ENCODE measurements at regions not wholly inside any gene's neighbourhood (a gene's known extent, or its start where the extent isn't known, plus 50 kb on each side); places are given as distances from the start of the nearest gene placed in this dataset.
"Not testable (repeated sequence)": the region's sequence is repeated elsewhere in the genome, so short reads cannot be mapped to it uniquely, and the experiment has no call there.

GRCh38 chr2:105567996-105568494 is 169.2 kb upstream of the FHL2 start:
- DNase-seq: no peak

- DNase-seq: no peak
Observed at GRCh38 chr2:105563000-105563719, 164.3 kb upstream of the FHL2 start.

- DNase-seq: no peak
Observed at GRCh38 chr2:105561401-105561800, 162.6 kb upstream of the FHL2 start.

- DNase-seq: no peak
Observed at GRCh38 chr2:105560157-105560556, 161.3 kb upstream of the FHL2 start.

- DNase-seq: peak; percentile 51
Observed at GRCh38 chr2:105557021-105557920, 158.4 kb upstream of the FHL2 start.

- no peak for DNase-seq
Observed at GRCh38 chr2:105556366-105556765, 157.5 kb upstream of the FHL2 start.

- no peak for DNase-seq
Observed at GRCh38 chr2:105554235-105554634, 155.4 kb upstream of the FHL2 start.

GRCh38 chr2:105553538-105554196 is 154.8 kb upstream of the FHL2 start:
- DNase-seq: no peak

- DNase-seq: no peak
Observed at GRCh38 chr2:105546628-105546974, 147.8 kb upstream of the FHL2 start.

- DNase-seq: peak; percentile 86
Observed at GRCh38 chr2:105545730-105546627, 147.1 kb upstream of the FHL2 start.

- no peak for DNase-seq
Observed at GRCh38 chr2:105544591-105545377, 145.9 kb upstream of the FHL2 start.

- DNase-seq: no peak
Observed at GRCh38 chr2:105541189-105542050, 142.6 kb upstream of the FHL2 start.

- no peak for DNase-seq
Observed at GRCh38 chr2:105540642-105541041, 141.8 kb upstream of the FHL2 start.

- no peak for DNase-seq
Observed at GRCh38 chr2:105539331-105539730, 140.5 kb upstream of the FHL2 start.

- no peak for DNase-seq
Observed at GRCh38 chr2:105538840-105539239, 140.0 kb upstream of the FHL2 start.

- DNase-seq: no peak
Observed at GRCh38 chr2:105537920-105538319, 139.1 kb upstream of the FHL2 start.

GRCh38 chr2:105537466-105537865 is 138.6 kb upstream of the FHL2 start:
- DNase-seq: no peak

GRCh38 chr2:105536175-105536574 is 137.3 kb upstream of the FHL2 start:
- DNase-seq: no peak

- not testable (repeated sequence) for DNase-seq
Observed at GRCh38 chr2:105529258-105529657, 130.4 kb upstream of the FHL2 start.
